Gastroesophageal sphincter (tissue), 4 donors: ENCODE measurements at regions not wholly inside any gene's neighbourhood (a gene's known extent, or its start where the extent isn't known, plus 50 kb on each side); places are given as distances from the start of the nearest gene placed in this dataset.

Source experiments
- ATAC-seq: fragments of 150-250 bp; one replicate; pipeline ENCODE4 v1.9.1; 2016; ENCODE audit warnings: mild to moderate bottlenecking, moderate library complexity
- H3K27ac ChIP-seq, 4 donors: fragments of 200-600 bp; sonication (generic) in 3 of 4; 1 replicate in 3 of 4; 2 replicates in 1 of 4; pipeline ENCODE4 v1.5.1; 2016 to 2019
- H3K27me3 ChIP-seq: fragments of 200-600 bp; sonication (generic); one replicate; pipeline ENCODE4 v1.5.1; 2019
- H3K36me3 ChIP-seq, 2 donors: fragments of 200-600 bp; sonication (generic); one replicate each; pipeline ENCODE4 v1.5.1; 2019; ENCODE audit warnings: control low read depth in 1 of 2
- H3K4me1 ChIP-seq, 3 donors: fragments of 200-600 bp; sonication (generic); 1 replicate in 2 of 3; 2 replicates in 1 of 3; pipeline ENCODE4 v1.5.1; 2016 to 2019; ENCODE audit warnings: control low read depth in 2 of 3
- H3K4me3 ChIP-seq, 2 donors: fragments of 200-600 bp; sonication (generic); one replicate each; pipeline ENCODE4 v1.5.1; 2019; ENCODE audit warnings: mild to moderate bottlenecking in 1 of 2, moderate library complexity in 1 of 2
- H3K9me3 ChIP-seq, 3 donors: fragments of 200-600 bp; sonication (generic); one replicate each; pipeline ENCODE4 v1.5.1; 2017 to 2019; ENCODE audit warnings: control low read depth in 2 of 3
- CTCF ChIP-seq, 4 experiments: fragments of 200-600 bp in 2 of 4; fragments of 450-650 bp in 2 of 4; sonication (generic) in 1 of 4; IDR thresholded peaks; one replicate each; pipeline ENCODE4 v1.5.1; 2017 to 2019; ENCODE audit warnings: antibody characterized with exemption in 4 of 4, mild to moderate bottlenecking in 2 of 4, moderate library complexity in 2 of 4
- EP300 ChIP-seq: sonication (generic); formaldehyde crosslinking; IDR thresholded peaks from one replicate; pipeline ENCODE4 v1.6.1; 2017; ENCODE audit warnings: antibody characterized with exemption, mild to moderate bottlenecking
- POLR2A ChIP-seq, 2 donors: fragments of 450-650 bp; IDR thresholded peaks; one replicate each; pipeline ENCODE4 v1.6.1; 2017; ENCODE audit warnings: antibody characterized with exemption in 2 of 2, mild to moderate bottlenecking in 2 of 2, moderate library complexity in 1 of 2
- POLR2AphosphoS5 ChIP-seq: sonication (generic); formaldehyde crosslinking; IDR thresholded peaks from one replicate; pipeline ENCODE4 v1.6.1; 2017; ENCODE audit warnings: antibody characterized with exemption
- WGBS, 2 donors: methylation state at CpG; one replicate each; pipeline ENCODE4 v1.1.5; 2018; ENCODE audit warnings: low coverage in 1 of 2; 5-methylcytosine and 5-hydroxymethylcytosine counted together

- Histone ChIP-seq H3K4me1 (no peaks in the 10 kb centered on the region), H3K27ac (no peak overlapping the region), H3K4me3 (no peak overlapping the region), H3K27me3 (no peaks in the 10 kb centered on the region), H3K9me3 (peaks cover 0 to 13% (median 0%) of the 10 kb centered on the region in 3 donors), H3K36me3 (no peaks in the 10 kb centered on the region)
- ATAC-seq, result no peak
- 80 to 86% methylated on average over 5 to 12 of the region's 12 CpGs for WGBS, 2 donors
- TF ChIP-seq POLR2A (IDR thresholded peaks at IDR 0.05) (no peak), EP300 (no peak), CTCF (IDR thresholded peaks at IDR 0.05) (no peak), POLR2AphosphoS5 (no peak)
These were observed 121.4 kb upstream of the LY86 start for GRCh38 chr6:6466967-6467761.

GRCh38 chr6:6469074-6469473 is 119.4 kb upstream of the LY86 start:
- ATAC-seq, result peak; percentile 71
- Histone ChIP-seq H3K27ac (no peak overlapping the region), H3K9me3 (peaks cover 0 to 13% (median 0%) of the 10 kb centered on the region in 3 donors), H3K27me3 (no peaks in the 10 kb centered on the region), H3K36me3 (no peaks in the 10 kb centered on the region), H3K4me1 (no peaks in the 10 kb centered on the region), H3K4me3 (no peak overlapping the region)
- TF ChIP-seq POLR2A (IDR thresholded peaks at IDR 0.05) (no peak), CTCF (IDR thresholded peaks at IDR 0.05) (no peak), EP300 (no peak), POLR2AphosphoS5 (no peak)
- 69 to 75% methylated on average over 6 to 8 of the region's 8 CpGs for WGBS, 2 donors

- Histone ChIP-seq H3K36me3 (no peaks in the 10 kb centered on the region), H3K27ac (no peak overlapping the region), H3K27me3 (no peaks in the 10 kb centered on the region), H3K9me3 (peaks cover 0 to 13% (median 0%) of the 10 kb centered on the region in 3 donors), H3K4me3 (no peak overlapping the region), H3K4me1 (no peaks in the 10 kb centered on the region)
- 90% methylated on average over 2 of the region's 2 CpGs; no CpG with 5 or more reads in 1 of the 2 donors for WGBS, 2 donors
- ATAC-seq, result no peak
- TF ChIP-seq CTCF (IDR thresholded peaks at IDR 0.05) (no peak), EP300 (no peak), POLR2AphosphoS5 (no peak), POLR2A (IDR thresholded peaks at IDR 0.05) (no peak)
These were observed 118.4 kb upstream of the LY86 start for GRCh38 chr6:6470123-6470522.

- no peak for TF ChIP-seq EP300
- TF ChIP-seq POLR2A (IDR thresholded peaks at IDR 0.05), result no peak
- H3K27me3 ChIP-seq, result no peaks in the 10 kb centered on the region
- ATAC-seq, result no peak
- H3K36me3 ChIP-seq, result no peaks in the 10 kb centered on the region
- no peak overlapping the region for H3K27ac ChIP-seq
- peaks cover 0 to 13% (median 0%) of the 10 kb centered on the region in 3 donors for H3K9me3 ChIP-seq
- H3K4me1 ChIP-seq, result no peaks in the 10 kb centered on the region
- whole genome bisulfite sequencing, 2 donors, result 51 to 86% methylated on average over 2 to 3 of the region's 3 CpGs
- no peak overlapping the region for H3K4me3 ChIP-seq
These were observed 117.2 kb upstream of the LY86 start for GRCh38 chr6:6471276-6471675.

- Histone ChIP-seq H3K27ac (no peak overlapping the region), H3K36me3 (no peaks in the 10 kb centered on the region), H3K9me3 (peaks cover 0 to 11% (median 0%) of the 10 kb centered on the region in 3 donors), H3K4me1 (no peaks in the 10 kb centered on the region), H3K4me3 (no peak overlapping the region), H3K27me3 (no peaks in the 10 kb centered on the region)
- TF ChIP-seq POLR2A (IDR thresholded peaks at IDR 0.05) (no peak), EP300 (no peak), POLR2AphosphoS5 (no peak), CTCF (IDR thresholded peaks at IDR 0.05) (no peak)
- 52% methylated on average over 6 to 8 of the region's 11 CpGs for whole genome bisulfite sequencing, 2 donors
- ATAC-seq, result no peak
These were observed 114.2 kb upstream of the LY86 start for GRCh38 chr6:6474170-6474920.
